ENCODE measurements at regions not wholly inside any gene's neighbourhood (a gene's known extent, or its start where the extent isn't known, plus 50 kb on each side); places are given as distances from the start of the nearest gene placed in this dataset.
A peak's percentile ranks its signal among the peaks of the same experiment; 100 is the strongest.
"Not testable (repeated sequence)": the region's sequence is repeated elsewhere in the genome, so short reads cannot be mapped to it uniquely, and the experiment has no call there.

- 0 out of 2 replicates have a peak, but pooled peaks have one; percentile 17 for TF ChIP-seq FOXM1 (IDR thresholded peaks at IDR 0.05; ENCODE audit: low read depth)
- not testable (repeated sequence) for TF ChIP-seq FOXM1 (CRISPR knock-in tag; IDR thresholded peaks at IDR 0.05; ENCODE audit: low read depth); MYBL2 (CRISPR knock-in tag; IDR thresholded peaks at IDR 0.05; ENCODE audit: borderline replicate concordance)
- TF ChIP-seq NFIC (IDR thresholded peaks at IDR 0.05), result 0 out of 2 replicates have a peak, but pooled peaks have one; percentile 10
- TF ChIP-seq, protein P1, sequence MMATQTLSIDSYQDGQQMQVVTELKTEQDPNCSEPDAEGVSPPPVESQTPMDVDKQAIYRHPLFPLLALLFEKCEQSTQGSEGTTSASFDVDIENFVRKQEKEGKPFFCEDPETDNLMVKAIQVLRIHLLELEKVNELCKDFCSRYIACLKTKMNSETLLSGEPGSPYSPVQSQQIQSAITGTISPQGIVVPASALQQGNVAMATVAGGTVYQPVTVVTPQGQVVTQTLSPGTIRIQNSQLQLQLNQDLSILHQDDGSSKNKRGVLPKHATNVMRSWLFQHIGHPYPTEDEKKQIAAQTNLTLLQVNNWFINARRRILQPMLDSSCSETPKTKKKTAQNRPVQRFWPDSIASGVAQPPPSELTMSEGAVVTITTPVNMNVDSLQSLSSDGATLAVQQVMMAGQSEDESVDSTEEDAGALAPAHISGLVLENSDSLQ (IDR thresholded peaks at IDR 0.05), result peak; percentile 66; the same call in 1 of the 2 replicates
- peak; percentile 63 for TF ChIP-seq L3MBTL2 (IDR thresholded peaks at IDR 0.05)
- TF ChIP-seq MYBL2 (IDR thresholded peaks at IDR 0.05; ENCODE audit: low read depth), result peak; percentile 81
Measured at GRCh38 chr12:131247875-131248274, 294.2 kb downstream of the ADGRD1 start (continued).

DNA sequence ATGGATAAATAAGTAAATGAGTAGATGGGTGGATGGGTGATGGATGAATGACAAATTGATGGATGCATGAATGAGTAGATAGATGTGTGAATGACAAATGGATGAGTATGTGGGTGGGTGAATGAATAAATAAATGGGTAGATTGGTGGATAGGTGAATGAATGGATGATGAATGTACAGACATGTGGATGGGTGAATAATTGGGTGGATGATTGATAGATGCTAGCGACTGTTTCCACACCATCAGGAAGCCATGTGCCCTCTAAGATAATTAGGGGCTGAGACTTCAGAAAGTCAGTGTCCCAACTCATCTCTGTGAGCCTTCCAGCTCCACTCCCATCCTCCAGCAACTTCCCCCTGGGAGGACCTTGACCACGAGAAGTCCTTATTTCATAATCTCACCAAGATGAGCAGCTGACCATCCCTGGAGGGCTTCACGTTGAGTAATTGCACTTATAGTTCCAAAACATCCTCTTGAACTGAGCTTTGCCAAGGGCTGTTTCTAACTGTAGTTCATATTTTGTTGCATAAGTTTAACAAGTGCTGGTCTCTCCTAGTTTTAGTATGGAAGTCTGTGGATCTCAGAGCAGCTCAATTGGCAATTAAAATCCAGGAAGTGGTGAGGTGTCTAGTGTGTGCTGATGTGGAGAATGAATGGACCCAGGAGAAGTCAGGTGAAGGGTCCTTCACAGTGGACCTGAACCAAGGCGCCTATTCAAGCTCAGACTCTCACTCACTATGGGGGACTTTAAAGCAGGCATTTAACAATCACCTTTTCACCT, 295.7 kb downstream of the ADGRD1 start:
- TF ChIP-seq SMARCA4 (IDR thresholded peaks at IDR 0.05), result no peak
- TF ChIP-seq, protein P1 (IDR thresholded peaks at IDR 0.05), result peak; percentile 26; the same call in 1 of the 2 replicates
- TF ChIP-seq ZNF507 (tag; conservative IDR thresholded peaks at IDR 0.05), result no peak
- no peak for TF ChIP-seq EZH2 (IDR thresholded peaks at IDR 0.05; ENCODE audit: borderline replicate concordance, low read depth, low read length)
- no peak for TF ChIP-seq CEBPG (CRISPR knock-in tag; IDR thresholded peaks at IDR 0.05)
- 0 out of 4 replicates have a peak, but pooled peaks of 1 of the 2 experiments have one; percentile 14 for TF ChIP-seq CEBPG (tag; conservative IDR thresholded peaks at IDR 0.05 in 1 of 2, IDR thresholded peaks at IDR 0.05 in 1 of 2)
- 0 out of 2 replicates have a peak, but pooled peaks have one; percentile 9 for TF ChIP-seq CEBPB (tag; IDR thresholded peaks at IDR 0.05)
- peak; percentile 23 for TF ChIP-seq ARHGAP35 (IDR thresholded peaks at IDR 0.05; ENCODE audit: partially characterized antibody)
- no peak for TF ChIP-seq IFI16 (CRISPR knock-in tag; IDR thresholded peaks at IDR 0.05)
- TF ChIP-seq XRCC5 (IDR thresholded peaks at IDR 0.05; ENCODE audit: low read depth, low read length), result no peak
- no peak for TF ChIP-seq ZNF699 (CRISPR knock-in tag; IDR thresholded peaks at IDR 0.05; ENCODE audit: insufficient replicate concordance)
- no peaks in the 10 kb centered on the region; a peak in 1 of 5 replicates for H3K27me3 ChIP-seq (ENCODE audit: control insufficient read depth in 2 of 2, insufficient read depth in 2 of 2, low read length in 2 of 2)
- no peak overlapping the region for H3K27ac ChIP-seq (ENCODE audit: extremely low read depth, low read depth, low read length)
- no peak overlapping the region for H3K9ac ChIP-seq (ENCODE audit: insufficient read depth in 1 of 2, low read depth in 2 of 2, low read length in 2 of 2)
- H3K36me3 ChIP-seq (ENCODE audit: control insufficient read depth, insufficient read depth, low read length), result no peaks in the 10 kb centered on the region
- H3K9me3 ChIP-seq (replicated peaks; ENCODE audit: control insufficient read depth, insufficient read depth, low read depth, low read length), result no peaks in the 10 kb centered on the region
- ChIA-PET CTCF (ENCODE audit: low intra/inter-chr PET ratio) (no interaction called here), POLR2A (interaction anchor here (1.4 kb wide), 1 partner anchor 8 kb away, joined by 3 read pairs; no protein-coding TSS in a partner anchor)
- peaks cover 5 to 7% of the 10 kb centered on the region in 2 experiments; a peak in 3 of 5 replicates for H3K4me1 ChIP-seq (replicated peaks in 1 of 2; ENCODE audit: control insufficient read depth in 2 of 2, insufficient read depth in 2 of 2, low read length in 2 of 2)
- FAIRE-seq, result no peak
- H4K20me1 ChIP-seq (replicated peaks; ENCODE audit: control insufficient read depth, insufficient read depth, low read length), result no peaks in the 10 kb centered on the region
- no TSS peak for BruUV-seq (replicated peaks)
- H3K4me2 ChIP-seq (ENCODE audit: insufficient read depth, low read length), result no peak overlapping the region
- H2AFZ ChIP-seq (ENCODE audit: low read depth, low read length), result no peak overlapping the region
- no peaks in the 10 kb centered on the region for H3K79me2 ChIP-seq (ENCODE audit: control insufficient read depth, insufficient read depth, low read length)
- no peaks in the 10 kb centered on the region for H3K9me1 ChIP-seq (ENCODE audit: control insufficient read depth, insufficient read depth, low read length)
- ATAC-seq, result no peak
- in situ Hi-C loops (cut with MboI), result no loop called here
- WGBS (ENCODE audit: insufficient coverage, low coverage, missing lambda C conversion rate), result 7% methylated on average over 4 of the region's 4 CpGs
- no peak overlapping the region for H3K4me3 ChIP-seq
- intact Hi-C loops (cut with micrococcal nuclease), result no loop called here
- no peak for DNase-seq (ENCODE audit: extremely low read depth in 1 of 4, low spot score in 3 of 4)
